ENCODE measurements at regions not wholly inside any gene's neighbourhood (a gene's known extent, or its start where the extent isn't known, plus 50 kb on each side); places are given as distances from the start of the nearest gene placed in this dataset.

- Mint-ChIP-seq H3K4me1 (no peaks in the 10 kb centered on the region), H3K4me3 (peak overlapping the region in 1 of 2 donors; percentile 9), H3K27me3 (ENCODE audit: low read depth in 3 of 3) (peaks cover 7 to 20% (median 7%) of the 10 kb centered on the region in 3 donors), H3K36me3 (no peaks in the 10 kb centered on the region), H3K27ac (no peak overlapping the region), H3K9me3 (peaks cover 0 to under 1% (median 0%) of the 10 kb centered on the region in 7 donors)
- Histone ChIP-seq H3K27ac (ENCODE audit: low read depth in 1 of 2, low read length in 2 of 2) (no peak overlapping the region), H3K4me1 (ENCODE audit: control insufficient read depth in 1 of 2, insufficient read depth in 2 of 2, low read length in 2 of 2) (no peaks in the 10 kb centered on the region), H3K4me2 (replicated peaks; ENCODE audit: extremely low read depth, low read length, poor library complexity, severe bottlenecking) (no peak overlapping the region), H2AFZ (ENCODE audit: insufficient read depth, low read depth, low read length, poor library complexity, severe bottlenecking) (no peak overlapping the region), H3K4me3 (replicated peaks in 1 of 3; ENCODE audit: low read depth in 2 of 3, low read length in 3 of 3) (no peak overlapping the region), H3K79me2 (ENCODE audit: insufficient read depth, low read length) (no peaks in the 10 kb centered on the region), H3K9me3 (replicated peaks in 1 of 2; ENCODE audit: control insufficient read depth in 1 of 2, insufficient read depth in 1 of 2, low read length in 2 of 2) (no peaks in the 10 kb centered on the region), H3K9ac (ENCODE audit: insufficient read depth, low read length, poor library complexity, severe bottlenecking) (no peak overlapping the region), H3K36me3 (replicated peaks in 1 of 2; ENCODE audit: control insufficient read depth in 1 of 2, insufficient read depth in 2 of 2, low read length in 2 of 2) (no peaks in the 10 kb centered on the region), H4K20me1 (ENCODE audit: insufficient read depth, low read length) (no peaks in the 10 kb centered on the region), H3K27me3 (ENCODE audit: control insufficient read depth in 2 of 2, insufficient read depth in 2 of 2, low read length in 2 of 2) (peaks cover 8 to 16% of the 10 kb centered on the region in 2 donors)
- no peak for DNase-seq
- TF ChIP-seq CTCF (IDR thresholded peaks at IDR 0.05) = no peak
- intact Hi-C loops (cut with micrococcal nuclease) = no loop called here
- 100% methylated on average over 1 of the region's 4 CpGs for WGBS (ENCODE audit: insufficient coverage)
Observed at GRCh38 chr9:90538566-90538965, 104.1 kb downstream of the DIRAS2 start.

DNA sequence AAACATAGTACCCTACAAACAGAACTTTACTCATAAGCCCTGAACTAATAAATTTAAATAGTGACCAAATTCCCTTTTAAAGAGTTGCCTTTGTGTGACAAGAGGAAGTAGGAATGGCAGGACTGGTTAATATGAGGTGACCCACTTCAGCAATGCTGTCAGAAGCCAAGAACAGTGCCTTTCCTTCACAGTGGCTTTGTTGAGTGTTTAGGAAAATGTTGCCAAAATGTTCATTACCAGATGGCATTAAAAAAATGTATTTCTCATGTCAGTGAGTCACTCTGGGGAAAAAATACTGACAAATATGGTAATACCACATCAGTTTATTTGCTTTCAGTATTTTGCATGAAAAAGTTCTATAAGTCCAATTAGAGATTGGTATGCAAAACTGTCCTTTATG, 103.3 kb downstream of the DIRAS2 start:
- Histone ChIP-seq H3K9me3 (replicated peaks in 1 of 2; ENCODE audit: control insufficient read depth in 1 of 2, insufficient read depth in 1 of 2, low read length in 2 of 2) (no peaks in the 10 kb centered on the region), H2AFZ (ENCODE audit: insufficient read depth, low read depth, low read length, poor library complexity, severe bottlenecking) (no peak overlapping the region), H3K27me3 (ENCODE audit: control insufficient read depth in 2 of 2, insufficient read depth in 2 of 2, low read length in 2 of 2) (peaks cover 8 to 15% of the 10 kb centered on the region in 2 donors), H3K79me2 (ENCODE audit: insufficient read depth, low read length) (no peaks in the 10 kb centered on the region), H3K4me2 (replicated peaks; ENCODE audit: extremely low read depth, low read length, poor library complexity, severe bottlenecking) (no peak overlapping the region), H3K9ac (ENCODE audit: insufficient read depth, low read length, poor library complexity, severe bottlenecking) (no peak overlapping the region), H3K36me3 (replicated peaks in 1 of 2; ENCODE audit: control insufficient read depth in 1 of 2, insufficient read depth in 2 of 2, low read length in 2 of 2) (no peaks in the 10 kb centered on the region), H3K27ac (ENCODE audit: low read depth in 1 of 2, low read length in 2 of 2) (no peak overlapping the region), H3K4me3 (replicated peaks in 1 of 3; ENCODE audit: low read depth in 2 of 3, low read length in 3 of 3) (no peak overlapping the region), H3K4me1 (ENCODE audit: control insufficient read depth in 1 of 2, insufficient read depth in 2 of 2, low read length in 2 of 2) (no peaks in the 10 kb centered on the region), H4K20me1 (ENCODE audit: insufficient read depth, low read length) (no peaks in the 10 kb centered on the region)
- Mint-ChIP-seq H3K4me3 (no peak overlapping the region), H3K9me3 (no peaks in the 10 kb centered on the region), H3K27me3 (ENCODE audit: low read depth in 3 of 3) (peaks cover 7 to 20% (median 7%) of the 10 kb centered on the region in 3 donors), H3K27ac (no peak overlapping the region), H3K4me1 (no peaks in the 10 kb centered on the region), H3K36me3 (no peaks in the 10 kb centered on the region)
- TF ChIP-seq CTCF (IDR thresholded peaks at IDR 0.05) = no peak
- no peak for DNase-seq
- intact Hi-C loops (cut with micrococcal nuclease) = no loop called here
